Stimulated activated CD4-positive, alpha-beta T cell treated with anti-CD3 and anti-CD28 coated beads, Interleukin-12 subunit alpha, Interleukin-12 subunit beta, amount 100 ng/mL, for 4 hours (primary cell): ENCODE measurements at regions not wholly inside any gene's neighbourhood (a gene's known extent, or its start where the extent isn't known, plus 50 kb on each side); places are given as distances from the start of the nearest gene placed in this dataset.

Source experiments
- DNase-seq: peaks from one replicate; pipeline ENCODE4 v3.0.0-alpha.2; 2020

- DNase-seq: no peak
Measured at GRCh38 chr20:43863821-43864544, 50.7 kb upstream of the TOX2 start.

DNA sequence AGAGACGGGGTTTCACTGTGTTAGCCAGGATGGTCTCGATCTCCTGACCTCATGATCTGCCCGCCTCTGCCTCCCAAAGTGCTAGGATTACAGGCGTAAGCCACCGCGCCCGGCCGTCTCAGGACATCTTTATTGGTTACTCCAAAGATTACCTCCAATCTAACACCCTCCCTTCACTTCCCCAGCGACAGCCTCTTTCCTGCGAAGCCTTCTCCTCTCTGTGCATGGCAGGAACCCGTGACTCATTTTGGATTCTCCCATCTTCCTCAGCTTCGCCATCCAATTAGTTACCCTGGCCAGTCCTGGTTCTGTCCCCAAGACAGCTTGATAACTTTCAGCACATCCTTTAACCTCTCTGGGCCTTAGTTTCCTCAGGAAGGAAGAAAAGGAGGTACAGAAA lies 51.3 kb upstream of the TOX2 start:
- DNase-seq: no peak

GRCh38 chr20:43862438-43862837 lies 52.2 kb upstream of the TOX2 start:
- DNase-seq: no peak

DNA sequence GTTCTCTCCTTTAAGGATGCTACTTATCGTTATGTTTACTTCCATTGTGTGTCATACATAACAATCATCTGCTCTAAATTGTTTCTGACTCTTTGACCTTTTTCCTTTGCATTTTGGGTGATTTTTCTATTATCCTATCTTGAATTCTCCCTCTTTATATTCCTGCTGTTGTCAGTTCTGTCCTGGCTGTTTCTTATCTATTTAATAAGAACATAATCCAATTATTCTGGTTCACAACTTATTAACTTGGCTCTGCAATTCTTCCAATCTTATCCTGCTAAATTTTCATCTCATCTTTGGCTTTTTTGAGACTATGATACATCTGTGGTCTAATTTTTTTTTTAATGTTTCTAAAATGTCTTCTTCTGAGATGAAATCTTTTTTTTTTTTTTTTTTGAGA lies 54.7 kb upstream of the TOX2 start:
- no peak for DNase-seq

DNA sequence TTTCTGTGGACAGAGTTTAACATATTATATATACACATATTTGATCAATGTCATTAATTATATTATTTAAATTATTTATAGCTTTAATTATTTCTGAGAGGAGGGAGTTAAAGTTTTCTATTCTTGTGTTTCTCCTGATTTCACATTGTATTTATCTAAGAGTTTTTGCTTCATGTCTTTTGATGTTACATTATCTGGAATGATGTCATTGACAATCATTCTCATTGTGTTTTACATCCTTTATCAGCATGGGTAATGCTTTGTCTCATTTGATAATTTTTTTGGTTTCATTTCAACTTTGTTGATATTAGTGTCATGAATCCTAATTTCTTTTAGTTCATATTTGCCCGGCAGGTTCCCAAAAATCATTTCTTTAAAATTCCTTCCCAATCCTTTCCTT lies 56.7 kb upstream of the TOX2 start:
- DNase-seq: no peak

- DNase-seq: no peak
Measured at GRCh38 chr20:43857127-43857526, 57.5 kb upstream of the TOX2 start.

- no peak for DNase-seq
Measured at GRCh38 chr20:43855803-43856202, 58.8 kb upstream of the TOX2 start.

- DNase-seq: no peak
Measured at GRCh38 chr20:43853918-43854317, 60.7 kb upstream of the TOX2 start.

- DNase-seq: no peak
Measured at GRCh38 chr20:43853174-43853803, 61.4 kb upstream of the TOX2 start.

DNA sequence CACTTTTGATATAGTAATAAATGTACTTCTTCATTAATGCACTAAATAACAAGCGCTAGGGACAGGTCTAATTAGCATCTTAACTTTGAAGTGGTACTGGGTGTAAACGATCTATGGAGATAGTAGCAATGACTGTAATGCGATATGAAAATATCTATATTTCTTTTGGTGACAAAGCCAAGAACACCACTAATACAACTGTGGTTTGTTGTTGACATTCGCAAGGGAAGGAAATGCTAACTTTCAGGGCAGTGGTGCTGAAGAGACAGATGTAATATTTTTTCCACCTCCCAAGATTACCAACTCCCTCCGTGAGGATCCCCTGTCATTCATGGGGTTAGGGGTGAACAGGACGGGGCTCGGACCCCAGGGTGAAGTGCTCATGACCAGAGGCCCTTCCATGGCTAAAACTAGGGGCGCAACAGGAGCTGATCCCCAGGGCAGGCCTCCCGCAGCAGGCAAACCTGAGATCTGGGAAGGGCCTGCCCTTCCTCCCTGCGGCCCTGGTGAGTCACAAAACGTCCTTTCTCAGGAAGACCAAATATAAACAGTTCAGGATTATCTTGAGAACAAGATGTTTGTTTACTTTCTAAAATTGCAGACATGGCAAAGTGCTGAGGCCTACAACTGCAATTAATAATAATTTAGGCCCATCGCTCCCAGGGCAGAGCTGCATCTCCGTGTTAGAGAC lies 65.0 kb upstream of the TOX2 start:
- no peak for DNase-seq

DNA sequence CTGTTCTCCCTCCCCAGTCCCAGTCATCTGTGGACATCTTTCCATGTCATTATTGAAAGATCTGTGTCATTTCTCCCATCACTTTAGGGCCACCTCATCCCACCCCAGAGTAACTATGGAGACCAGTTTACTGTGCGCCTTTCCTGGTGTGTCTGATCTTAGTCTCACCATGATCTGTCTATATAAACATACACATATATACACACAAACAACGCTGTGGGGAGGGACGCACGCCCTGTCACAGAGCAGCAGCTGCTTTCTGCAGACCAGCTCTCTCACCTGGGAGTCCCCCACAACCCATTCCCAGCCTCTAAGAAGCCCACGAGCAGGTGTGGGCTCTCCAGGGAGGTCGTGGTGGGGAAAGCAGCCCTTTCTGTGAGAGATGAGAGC lies 68.1 kb upstream of the TOX2 start:
- DNase-seq: no peak

- no peak for DNase-seq
Measured at GRCh38 chr20:43844778-43845614, 69.7 kb upstream of the TOX2 start.

DNA sequence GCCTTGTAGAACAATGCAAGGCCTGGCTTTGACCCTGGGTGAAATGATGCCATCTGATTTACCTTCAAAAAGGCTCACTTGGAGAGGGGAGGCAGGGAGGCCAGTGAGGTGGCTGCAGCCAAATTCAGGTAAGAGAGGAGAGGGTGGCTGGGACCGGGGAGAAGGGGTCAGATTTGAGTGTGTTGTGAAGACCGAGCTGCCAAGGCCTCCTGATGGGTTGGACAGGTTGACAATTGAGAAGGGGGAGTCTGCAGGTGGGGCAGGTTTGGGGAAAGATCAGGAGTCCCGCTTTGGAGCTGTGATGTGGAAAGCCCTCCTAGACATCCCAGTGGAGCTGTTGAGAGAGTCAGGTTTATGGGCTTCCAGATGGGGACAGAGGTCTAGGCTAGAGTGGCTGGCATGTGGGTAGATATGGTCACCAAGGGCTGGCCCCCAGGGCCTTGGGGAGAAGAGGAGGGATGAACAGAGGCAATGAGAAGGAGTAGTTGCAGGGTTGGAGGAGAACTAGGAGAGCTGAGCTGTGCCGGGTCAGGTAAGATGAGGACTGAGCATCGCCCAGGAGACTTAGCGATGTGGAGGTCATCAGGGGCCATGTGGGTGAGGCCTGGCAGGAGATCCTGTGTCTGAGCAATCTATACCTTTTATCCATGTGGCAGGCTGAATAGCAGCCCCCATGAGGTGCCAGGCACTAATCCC lies 70.5 kb upstream of the TOX2 start:
- no peak for DNase-seq

- DNase-seq: no peak
Measured at GRCh38 chr20:43843096-43843964, 71.3 kb upstream of the TOX2 start.

GRCh38 chr20:43842126-43843020 lies 72.3 kb upstream of the TOX2 start:
- DNase-seq: no peak

DNA sequence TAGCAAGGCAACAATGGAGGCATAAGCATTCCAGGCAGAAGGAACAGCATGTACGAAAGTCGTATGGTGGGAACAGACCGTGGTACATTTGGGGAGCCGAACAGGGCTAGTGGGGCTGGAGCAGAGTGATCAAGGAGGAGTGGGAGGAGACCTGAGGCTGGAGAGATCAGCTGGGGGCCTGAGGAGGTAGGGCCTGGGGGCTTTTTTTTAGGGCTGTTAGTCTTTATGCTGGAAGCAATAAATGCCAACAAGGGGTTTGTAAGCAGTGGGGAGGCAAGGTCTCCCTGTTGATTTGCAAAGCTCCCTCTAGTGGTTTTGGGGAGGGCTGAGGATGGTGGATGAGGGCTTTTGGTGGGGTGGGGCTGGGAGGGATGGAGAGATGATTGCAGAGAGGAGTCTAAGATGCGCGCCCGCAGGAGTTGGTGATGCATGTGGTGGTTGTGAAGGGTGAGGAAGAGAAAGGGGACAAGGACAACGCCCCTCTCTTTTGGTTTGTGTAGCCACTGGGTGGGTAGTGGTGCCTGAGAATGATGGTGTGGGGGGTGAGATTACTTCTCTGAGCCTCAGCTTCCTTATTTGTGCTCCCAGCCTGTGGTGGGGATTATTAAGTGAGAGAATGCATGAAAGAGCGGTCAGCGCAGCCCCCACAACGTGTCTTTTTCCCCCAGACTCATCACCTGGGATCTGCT lies 74.1 kb upstream of the TOX2 start:
- DNase-seq: peak; percentile 18

- DNase-seq: no peak
Measured at GRCh38 chr20:43839793-43840199, 74.9 kb upstream of the TOX2 start.

DNA sequence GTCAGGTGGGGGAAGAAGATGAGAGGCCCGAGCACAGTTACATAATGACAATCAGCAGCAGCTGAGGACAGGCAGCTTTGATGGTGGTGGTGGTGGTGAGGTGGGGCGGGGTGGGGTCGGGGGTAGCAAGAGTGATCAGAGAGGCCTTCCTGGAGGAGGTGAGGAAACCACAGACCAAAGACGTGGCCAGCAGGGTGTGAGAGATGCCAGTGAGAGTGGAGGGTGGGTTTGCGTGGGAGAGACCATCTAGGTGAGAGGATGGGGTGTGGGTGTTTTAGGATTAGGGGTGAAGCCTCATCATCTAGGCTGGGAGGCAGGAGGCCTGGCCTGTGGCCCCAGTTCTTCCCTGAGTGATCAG lies 76.0 kb upstream of the TOX2 start:
- DNase-seq: no peak

DNA sequence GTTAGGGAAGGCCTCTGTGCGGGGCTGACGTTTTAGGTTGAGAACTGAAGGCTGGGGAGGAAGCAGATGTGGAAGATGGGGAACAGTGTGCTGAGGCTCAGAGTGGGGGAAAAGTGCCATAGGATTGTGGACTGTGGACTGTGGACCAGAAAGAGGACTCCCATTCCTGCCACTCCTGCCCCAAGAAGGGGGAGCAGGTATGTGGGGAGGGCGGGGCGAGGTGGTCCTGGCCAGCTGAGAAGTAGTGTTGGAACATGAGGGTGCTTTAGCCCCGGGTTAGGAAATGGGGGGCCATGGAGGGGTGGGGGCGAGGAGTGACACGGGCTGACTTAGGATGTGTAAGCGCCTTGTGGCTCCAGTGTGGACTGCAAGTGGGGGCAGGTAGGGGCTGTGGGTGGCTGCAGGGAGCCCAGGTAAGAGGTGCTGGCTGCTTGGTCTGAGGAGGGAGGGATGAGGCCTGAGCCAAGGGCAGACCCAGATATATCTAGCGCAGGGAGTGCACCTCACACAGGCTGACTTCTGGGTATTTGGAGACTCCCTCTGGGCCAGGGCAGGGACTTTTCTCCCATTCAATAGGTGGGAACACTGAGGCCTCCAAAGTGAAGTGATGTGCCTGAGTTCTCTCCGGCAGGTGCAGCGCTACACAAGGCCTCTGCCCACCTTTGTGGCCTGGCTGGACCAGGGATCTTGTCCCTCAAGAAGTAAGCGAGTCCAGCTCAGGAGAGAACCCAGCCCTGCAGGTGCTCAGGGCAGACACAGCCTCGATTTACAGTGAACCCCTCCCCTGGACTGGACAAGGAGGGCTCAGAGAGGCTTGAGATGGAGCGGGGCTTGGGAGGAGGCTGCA lies 76.6 kb upstream of the TOX2 start:
- no peak for DNase-seq
